ENCODE measurements at regions not wholly inside any gene's neighbourhood (a gene's known extent, or its start where the extent isn't known, plus 50 kb on each side); places are given as distances from the start of the nearest gene placed in this dataset.
A peak's percentile ranks its signal among the peaks of the same experiment; 100 is the strongest.

- Mint-ChIP-seq H3K27me3 (no peaks in the 10 kb centered on the region), H3K4me3 (no peak overlapping the region), H3K4me1 (ENCODE audit: low read depth) (peaks cover 40% of the 10 kb centered on the region), H3K36me3 (peaks cover 3% of the 10 kb centered on the region), H3K9me3 (peaks cover 3% of the 10 kb centered on the region), H3K27ac (no peak overlapping the region)
- intact Hi-C loops (cut with micrococcal nuclease) = no loop called here
- POLR2A ChIA-PET = interaction anchor here (0.5 kb wide), 1 partner anchor 174 kb away, joined by 3 read pairs; the partner anchor contains the start of gene STT3B
- CTCF ChIA-PET = no interaction called here
- DNase-seq = no peak
Observed at GRCh38 chr3:31358473-31359070, 174.2 kb upstream of the STT3B start.

- no peaks in the 10 kb centered on the region for H3K9me3 Mint-ChIP-seq
- ChIA-PET CTCF (no interaction called here), POLR2A (no interaction called here)
- no peaks in the 10 kb centered on the region for H3K36me3 Mint-ChIP-seq
- H3K4me3 Mint-ChIP-seq = no peak overlapping the region
- intact Hi-C loops (cut with micrococcal nuclease) = no loop called here
- no peak for DNase-seq
- peaks cover 39% of the 10 kb centered on the region for H3K4me1 Mint-ChIP-seq (ENCODE audit: low read depth)
- H3K27ac Mint-ChIP-seq = no peak overlapping the region
- H3K27me3 Mint-ChIP-seq = no peaks in the 10 kb centered on the region
Observed at GRCh38 chr3:31361371-31362273, 171.1 kb upstream of the STT3B start.

GRCh38 chr3:31364188-31364587 lies 168.5 kb upstream of the STT3B start:
- POLR2A ChIA-PET = no interaction called here
- no peaks in the 10 kb centered on the region for H3K9me3 Mint-ChIP-seq
- intact Hi-C loops (cut with micrococcal nuclease) = no loop called here
- H3K4me3 Mint-ChIP-seq = no peak overlapping the region
- no peak overlapping the region for H3K27ac Mint-ChIP-seq
- no peaks in the 10 kb centered on the region for H3K36me3 Mint-ChIP-seq
- no peaks in the 10 kb centered on the region for H3K27me3 Mint-ChIP-seq
- peaks cover 21% of the 10 kb centered on the region for H3K4me1 Mint-ChIP-seq (ENCODE audit: low read depth)
- CTCF ChIA-PET = no interaction called here
- DNase-seq = no peak

- peaks cover 24% of the 10 kb centered on the region for H3K4me1 Mint-ChIP-seq (ENCODE audit: low read depth)
- H3K4me3 Mint-ChIP-seq = no peak overlapping the region
- ChIA-PET POLR2A (no interaction called here), CTCF (no interaction called here)
- intact Hi-C loops (cut with micrococcal nuclease) = no loop called here
- no peak for DNase-seq
- H3K27ac Mint-ChIP-seq = no peak overlapping the region
- no peaks in the 10 kb centered on the region for H3K36me3 Mint-ChIP-seq
- no peaks in the 10 kb centered on the region for H3K27me3 Mint-ChIP-seq
- H3K9me3 Mint-ChIP-seq = no peaks in the 10 kb centered on the region
Observed at GRCh38 chr3:31364711-31365110, 168.0 kb upstream of the STT3B start.

GRCh38 chr3:31367518-31367917 lies 165.2 kb upstream of the STT3B start:
- H3K27me3 Mint-ChIP-seq = no peaks in the 10 kb centered on the region
- CTCF ChIA-PET = no interaction called here
- no peaks in the 10 kb centered on the region for H3K36me3 Mint-ChIP-seq
- DNase-seq = no peak
- H3K27ac Mint-ChIP-seq = no peak overlapping the region
- H3K4me1 Mint-ChIP-seq (ENCODE audit: low read depth) = peaks cover 14% of the 10 kb centered on the region
- no peaks in the 10 kb centered on the region for H3K9me3 Mint-ChIP-seq
- POLR2A ChIA-PET = no interaction called here
- H3K4me3 Mint-ChIP-seq = no peak overlapping the region
- intact Hi-C loops (cut with micrococcal nuclease) = no loop called here

GRCh38 chr3:31369637-31370379 lies 162.9 kb upstream of the STT3B start:
- H3K4me1 Mint-ChIP-seq (ENCODE audit: low read depth) = peaks cover 11% of the 10 kb centered on the region
- H3K4me3 Mint-ChIP-seq = no peak overlapping the region
- intact Hi-C loops (cut with micrococcal nuclease) = no loop called here
- no peak for DNase-seq
- no peaks in the 10 kb centered on the region for H3K36me3 Mint-ChIP-seq
- no peaks in the 10 kb centered on the region for H3K9me3 Mint-ChIP-seq
- H3K27ac Mint-ChIP-seq = no peak overlapping the region
- ChIA-PET POLR2A (no interaction called here), CTCF (no interaction called here)
- H3K27me3 Mint-ChIP-seq = no peaks in the 10 kb centered on the region

- POLR2A ChIA-PET = no interaction called here
- DNase-seq = no peak
- H3K27ac Mint-ChIP-seq = no peak overlapping the region
- H3K36me3 Mint-ChIP-seq = no peaks in the 10 kb centered on the region
- H3K9me3 Mint-ChIP-seq = no peaks in the 10 kb centered on the region
- intact Hi-C loops (cut with micrococcal nuclease) = no loop called here
- CTCF ChIA-PET = no interaction called here
- no peak overlapping the region for H3K4me3 Mint-ChIP-seq
- peaks cover 10% of the 10 kb centered on the region for H3K4me1 Mint-ChIP-seq (ENCODE audit: low read depth)
- H3K27me3 Mint-ChIP-seq = no peaks in the 10 kb centered on the region
Observed at GRCh38 chr3:31370380-31370666, 162.4 kb upstream of the STT3B start.

GRCh38 chr3:31370681-31371080 lies 162.0 kb upstream of the STT3B start:
- peaks cover 10% of the 10 kb centered on the region for H3K4me1 Mint-ChIP-seq (ENCODE audit: low read depth)
- no peaks in the 10 kb centered on the region for H3K36me3 Mint-ChIP-seq
- DNase-seq = no peak
- POLR2A ChIA-PET = no interaction called here
- no peak overlapping the region for H3K27ac Mint-ChIP-seq
- no peaks in the 10 kb centered on the region for H3K27me3 Mint-ChIP-seq
- intact Hi-C loops (cut with micrococcal nuclease) = no loop called here
- CTCF ChIA-PET = no interaction called here
- H3K9me3 Mint-ChIP-seq = no peaks in the 10 kb centered on the region
- no peak overlapping the region for H3K4me3 Mint-ChIP-seq

GRCh38 chr3:31371484-31372177 lies 161.1 kb upstream of the STT3B start:
- Mint-ChIP-seq H3K4me1 (ENCODE audit: low read depth) (peaks cover 10% of the 10 kb centered on the region), H3K9me3 (no peaks in the 10 kb centered on the region), H3K36me3 (no peaks in the 10 kb centered on the region), H3K27me3 (no peaks in the 10 kb centered on the region), H3K4me3 (no peak overlapping the region), H3K27ac (no peak overlapping the region)
- CTCF ChIA-PET = no interaction called here
- POLR2A ChIA-PET = no interaction called here
- intact Hi-C loops (cut with micrococcal nuclease) = no loop called here
- DNase-seq = no peak

- Mint-ChIP-seq H3K9me3 (no peaks in the 10 kb centered on the region), H3K4me3 (no peak overlapping the region), H3K27ac (no peak overlapping the region), H3K4me1 (ENCODE audit: low read depth) (peaks cover 23% of the 10 kb centered on the region), H3K27me3 (no peaks in the 10 kb centered on the region), H3K36me3 (no peaks in the 10 kb centered on the region)
- CTCF ChIA-PET = no interaction called here
- POLR2A ChIA-PET = no interaction called here
- no peak for DNase-seq
- intact Hi-C loops (cut with micrococcal nuclease) = no loop called here
Observed at GRCh38 chr3:31373681-31374080, 159.0 kb upstream of the STT3B start.

GRCh38 chr3:31377045-31377642 lies 155.6 kb upstream of the STT3B start:
- ChIA-PET CTCF (interaction anchor here (0.6 to 1.1 kb wide), 3 partner anchors 20 to 245 kb away, joined by 3 to 4 read pairs (median 4); no protein-coding TSS in a partner anchor), POLR2A (interaction anchor here (0.7 kb wide), 1 partner anchor 155 kb away, joined by 3 read pairs; no protein-coding TSS in a partner anchor)
- H3K9me3 Mint-ChIP-seq = no peaks in the 10 kb centered on the region
- H3K4me3 Mint-ChIP-seq = no peak overlapping the region
- intact Hi-C loops (cut with micrococcal nuclease) = loop anchor here (2.0 to 5.0 kb wide), 2 partner anchors 124 to 155 kb away; partner anchors contain the start of gene STT3B
- no peak overlapping the region for H3K27ac Mint-ChIP-seq
- H3K36me3 Mint-ChIP-seq = no peaks in the 10 kb centered on the region
- H3K4me1 Mint-ChIP-seq (ENCODE audit: low read depth) = peaks cover 13% of the 10 kb centered on the region
- peak; percentile 50 for DNase-seq
- no peaks in the 10 kb centered on the region for H3K27me3 Mint-ChIP-seq

- no peaks in the 10 kb centered on the region for H3K9me3 Mint-ChIP-seq
- peaks cover 13% of the 10 kb centered on the region for H3K4me1 Mint-ChIP-seq (ENCODE audit: low read depth)
- no peaks in the 10 kb centered on the region for H3K36me3 Mint-ChIP-seq
- H3K27ac Mint-ChIP-seq = no peak overlapping the region
- H3K27me3 Mint-ChIP-seq = no peaks in the 10 kb centered on the region
- CTCF ChIA-PET = no interaction called here
- POLR2A ChIA-PET = no interaction called here
- H3K4me3 Mint-ChIP-seq = no peak overlapping the region
- DNase-seq = no peak
- intact Hi-C loops (cut with micrococcal nuclease) = loop anchor here (5.0 kb wide), 1 partner anchor 154 kb away; the partner anchor contains the start of gene STT3B
Observed at GRCh38 chr3:31378231-31378630, 154.5 kb upstream of the STT3B start.
